ENCODE measurements at regions not wholly inside any gene's neighbourhood (a gene's known extent, or its start where the extent isn't known, plus 50 kb on each side); places are given as distances from the start of the nearest gene placed in this dataset.

GRCh38 chr2:146077156-146077555 is 1557.2 kb upstream of the ZEB2 start:
- no peak for TF ChIP-seq POLR2A (IDR thresholded peaks at IDR 0.05)
- TF ChIP-seq EP300 (IDR thresholded peaks at IDR 0.05): no peak
- TF ChIP-seq, protein P1, sequence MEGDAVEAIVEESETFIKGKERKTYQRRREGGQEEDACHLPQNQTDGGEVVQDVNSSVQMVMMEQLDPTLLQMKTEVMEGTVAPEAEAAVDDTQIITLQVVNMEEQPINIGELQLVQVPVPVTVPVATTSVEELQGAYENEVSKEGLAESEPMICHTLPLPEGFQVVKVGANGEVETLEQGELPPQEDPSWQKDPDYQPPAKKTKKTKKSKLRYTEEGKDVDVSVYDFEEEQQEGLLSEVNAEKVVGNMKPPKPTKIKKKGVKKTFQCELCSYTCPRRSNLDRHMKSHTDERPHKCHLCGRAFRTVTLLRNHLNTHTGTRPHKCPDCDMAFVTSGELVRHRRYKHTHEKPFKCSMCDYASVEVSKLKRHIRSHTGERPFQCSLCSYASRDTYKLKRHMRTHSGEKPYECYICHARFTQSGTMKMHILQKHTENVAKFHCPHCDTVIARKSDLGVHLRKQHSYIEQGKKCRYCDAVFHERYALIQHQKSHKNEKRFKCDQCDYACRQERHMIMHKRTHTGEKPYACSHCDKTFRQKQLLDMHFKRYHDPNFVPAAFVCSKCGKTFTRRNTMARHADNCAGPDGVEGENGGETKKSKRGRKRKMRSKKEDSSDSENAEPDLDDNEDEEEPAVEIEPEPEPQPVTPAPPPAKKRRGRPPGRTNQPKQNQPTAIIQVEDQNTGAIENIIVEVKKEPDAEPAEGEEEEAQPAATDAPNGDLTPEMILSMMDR (IDR thresholded peaks at IDR 0.05): no peak

Data from sigmoid colon (tissue), 4 donors.